ENCODE measurements at regions not wholly inside any gene's neighbourhood (a gene's known extent, or its start where the extent isn't known, plus 50 kb on each side); places are given as distances from the start of the nearest gene placed in this dataset.

DNA sequence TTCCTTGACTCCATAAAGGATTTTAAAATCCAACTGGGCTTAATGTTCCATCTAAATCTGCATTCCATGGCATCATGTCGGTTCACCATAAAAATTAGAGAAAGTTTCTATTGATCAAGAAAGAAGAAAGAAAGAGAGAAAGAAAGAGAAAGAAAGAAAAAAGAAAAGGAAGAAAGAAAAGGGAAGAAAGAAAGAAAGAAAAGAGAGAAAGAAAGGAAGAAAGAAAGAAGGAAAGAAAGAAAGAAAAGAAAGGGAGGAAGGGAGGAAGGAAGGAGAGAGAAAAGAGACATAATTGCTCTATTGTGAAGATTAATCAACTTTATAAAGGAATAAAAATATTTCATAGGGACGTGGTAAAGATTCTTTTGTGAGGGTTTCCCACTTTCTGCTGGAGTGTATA, 329.2 kb downstream of the DLEU7 start:
- H3K27ac ChIP-seq (ENCODE audit: insufficient read depth, low read length), result no peak overlapping the region
- no peak for DNase-seq (ENCODE audit: low read depth in 2 of 2)
- H3K36me3 ChIP-seq (ENCODE audit: control insufficient read depth, insufficient read depth, low read length), result no peaks in the 10 kb centered on the region
- peaks cover 5% of the 10 kb centered on the region for H3K4me1 ChIP-seq (ENCODE audit: control insufficient read depth, extremely low read depth, insufficient read depth, low read length)
- no peaks in the 10 kb centered on the region for H3K27me3 ChIP-seq (ENCODE audit: control insufficient read depth, insufficient read depth, low read length)
- H3K4me3 ChIP-seq (replicated peaks in 1 of 4; ENCODE audit: control extremely low read depth in 1 of 4, insufficient read depth in 1 of 4, low read depth in 3 of 4, low read length in 4 of 4), result no peak overlapping the region
- H3K9me3 ChIP-seq (ENCODE audit: control insufficient read depth, insufficient read depth, low read depth, low read length), result no peaks in the 10 kb centered on the region
- no peak overlapping the region for H3K4me2 ChIP-seq (ENCODE audit: extremely low read depth, insufficient read depth, low read length)
- no peaks in the 10 kb centered on the region for H4K20me1 ChIP-seq (ENCODE audit: control insufficient read depth, extremely low read depth, insufficient read depth, low read length)
- no peak overlapping the region for H3K9ac ChIP-seq (ENCODE audit: insufficient read depth, low read length)
- TF ChIP-seq EZH2 (IDR thresholded peaks at IDR 0.05; ENCODE audit: low read length, missing control alignments), result no peak
- TF ChIP-seq, protein P1, sequence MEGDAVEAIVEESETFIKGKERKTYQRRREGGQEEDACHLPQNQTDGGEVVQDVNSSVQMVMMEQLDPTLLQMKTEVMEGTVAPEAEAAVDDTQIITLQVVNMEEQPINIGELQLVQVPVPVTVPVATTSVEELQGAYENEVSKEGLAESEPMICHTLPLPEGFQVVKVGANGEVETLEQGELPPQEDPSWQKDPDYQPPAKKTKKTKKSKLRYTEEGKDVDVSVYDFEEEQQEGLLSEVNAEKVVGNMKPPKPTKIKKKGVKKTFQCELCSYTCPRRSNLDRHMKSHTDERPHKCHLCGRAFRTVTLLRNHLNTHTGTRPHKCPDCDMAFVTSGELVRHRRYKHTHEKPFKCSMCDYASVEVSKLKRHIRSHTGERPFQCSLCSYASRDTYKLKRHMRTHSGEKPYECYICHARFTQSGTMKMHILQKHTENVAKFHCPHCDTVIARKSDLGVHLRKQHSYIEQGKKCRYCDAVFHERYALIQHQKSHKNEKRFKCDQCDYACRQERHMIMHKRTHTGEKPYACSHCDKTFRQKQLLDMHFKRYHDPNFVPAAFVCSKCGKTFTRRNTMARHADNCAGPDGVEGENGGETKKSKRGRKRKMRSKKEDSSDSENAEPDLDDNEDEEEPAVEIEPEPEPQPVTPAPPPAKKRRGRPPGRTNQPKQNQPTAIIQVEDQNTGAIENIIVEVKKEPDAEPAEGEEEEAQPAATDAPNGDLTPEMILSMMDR (conservative IDR thresholded peaks at IDR 0.05 in 1 of 2, IDR thresholded peaks at IDR 0.05 in 1 of 2; ENCODE audit: low read depth in 1 of 2, low read length in 2 of 2), result no peak
- H2AFZ ChIP-seq (ENCODE audit: low read length), result no peak overlapping the region
- H3K79me2 ChIP-seq (ENCODE audit: control insufficient read depth, insufficient read depth, low read length), result no peaks in the 10 kb centered on the region

DNA sequence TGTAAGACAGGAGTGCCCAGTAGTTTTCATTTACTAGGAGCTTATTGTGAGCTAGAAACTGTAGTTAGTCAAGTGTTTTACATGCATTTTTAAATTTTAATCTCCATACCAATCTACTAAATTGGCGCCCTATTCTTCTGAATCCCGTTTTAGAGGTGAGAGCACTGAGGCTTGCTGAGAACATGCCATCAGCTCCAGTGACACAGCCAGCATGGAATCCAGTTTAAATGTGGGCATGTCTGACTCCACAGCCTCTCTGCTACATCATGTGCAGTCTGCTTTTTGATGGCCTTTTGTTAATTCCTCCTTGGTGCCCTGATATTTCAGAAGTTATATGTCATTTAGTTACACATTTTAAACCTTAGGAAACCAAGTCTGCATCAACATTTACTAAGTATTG, 325.4 kb downstream of the DLEU7 start:
- Histone ChIP-seq H3K9ac (ENCODE audit: insufficient read depth, low read length) (no peak overlapping the region), H3K27me3 (ENCODE audit: control insufficient read depth, insufficient read depth, low read length) (no peaks in the 10 kb centered on the region), H3K4me1 (ENCODE audit: control insufficient read depth, extremely low read depth, insufficient read depth, low read length) (peaks cover 7% of the 10 kb centered on the region), H3K27ac (ENCODE audit: insufficient read depth, low read length) (no peak overlapping the region), H3K4me3 (replicated peaks in 1 of 4; ENCODE audit: control extremely low read depth in 1 of 4, insufficient read depth in 1 of 4, low read depth in 3 of 4, low read length in 4 of 4) (no peak overlapping the region), H3K4me2 (ENCODE audit: extremely low read depth, insufficient read depth, low read length) (no peak overlapping the region), H3K36me3 (ENCODE audit: control insufficient read depth, insufficient read depth, low read length) (no peaks in the 10 kb centered on the region), H3K79me2 (ENCODE audit: control insufficient read depth, insufficient read depth, low read length) (no peaks in the 10 kb centered on the region), H2AFZ (ENCODE audit: low read length) (no peak overlapping the region), H4K20me1 (ENCODE audit: control insufficient read depth, extremely low read depth, insufficient read depth, low read length) (no peaks in the 10 kb centered on the region), H3K9me3 (ENCODE audit: control insufficient read depth, insufficient read depth, low read depth, low read length) (no peaks in the 10 kb centered on the region)
- no peak for TF ChIP-seq EZH2 (IDR thresholded peaks at IDR 0.05; ENCODE audit: low read length, missing control alignments)
- TF ChIP-seq, protein P1 (conservative IDR thresholded peaks at IDR 0.05 in 1 of 2, IDR thresholded peaks at IDR 0.05 in 1 of 2; ENCODE audit: low read depth in 1 of 2, low read length in 2 of 2), result no peak
- peak in 1 of 2 donors; percentile 50 for DNase-seq (ENCODE audit: low read depth in 2 of 2)

DNA sequence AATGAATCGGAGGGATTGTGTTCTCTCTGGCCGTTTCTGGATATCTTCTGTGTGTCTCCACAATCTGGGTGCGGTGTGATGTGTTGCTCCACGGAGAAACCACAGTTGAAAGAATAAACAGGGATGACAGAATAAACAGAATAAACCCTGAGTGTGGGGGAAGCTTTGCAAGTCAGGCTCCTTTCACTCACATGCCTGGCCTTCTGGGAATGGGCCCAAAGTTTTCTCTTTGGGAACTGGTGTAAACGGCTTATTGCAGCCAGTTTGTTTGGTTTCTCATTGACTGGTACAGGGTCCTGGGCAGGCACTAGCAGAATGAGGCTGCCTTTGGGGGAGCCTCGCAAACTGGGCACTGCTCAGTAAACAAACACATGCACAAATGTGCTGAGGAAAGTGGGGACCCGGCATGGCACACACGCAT, 324.7 kb downstream of the DLEU7 start:
- H3K9me3 ChIP-seq (ENCODE audit: control insufficient read depth, insufficient read depth, low read depth, low read length), result no peaks in the 10 kb centered on the region
- H2AFZ ChIP-seq (ENCODE audit: low read length), result no peak overlapping the region
- peak overlapping the region; percentile 56 for H3K4me2 ChIP-seq (ENCODE audit: extremely low read depth, insufficient read depth, low read length)
- no peak overlapping the region for H3K9ac ChIP-seq (ENCODE audit: insufficient read depth, low read length)
- H4K20me1 ChIP-seq (ENCODE audit: control insufficient read depth, extremely low read depth, insufficient read depth, low read length), result no peaks in the 10 kb centered on the region
- H3K79me2 ChIP-seq (ENCODE audit: control insufficient read depth, insufficient read depth, low read length), result no peaks in the 10 kb centered on the region
- no peaks in the 10 kb centered on the region for H3K27me3 ChIP-seq (ENCODE audit: control insufficient read depth, insufficient read depth, low read length)
- no peak overlapping the region for H3K27ac ChIP-seq (ENCODE audit: insufficient read depth, low read length)
- DNase-seq (ENCODE audit: low read depth in 2 of 2), result peak; percentile 47 to 90
- no peaks in the 10 kb centered on the region for H3K36me3 ChIP-seq (ENCODE audit: control insufficient read depth, insufficient read depth, low read length)
- H3K4me1 ChIP-seq (ENCODE audit: control insufficient read depth, extremely low read depth, insufficient read depth, low read length), result peaks cover 7% of the 10 kb centered on the region
- no peak overlapping the region for H3K4me3 ChIP-seq (replicated peaks in 1 of 4; ENCODE audit: control extremely low read depth in 1 of 4, insufficient read depth in 1 of 4, low read depth in 3 of 4, low read length in 4 of 4)
- TF ChIP-seq, protein P1 (conservative IDR thresholded peaks at IDR 0.05 in 1 of 2, IDR thresholded peaks at IDR 0.05 in 1 of 2; ENCODE audit: low read depth in 1 of 2, low read length in 2 of 2), result no peak
- TF ChIP-seq EZH2 (IDR thresholded peaks at IDR 0.05; ENCODE audit: low read length, missing control alignments), result no peak

All from fibroblast of lung (primary cell).